GM18511 (cell line): ENCODE measurements at regions not wholly inside any gene's neighbourhood (a gene's known extent, or its start where the extent isn't known, plus 50 kb on each side); places are given as distances from the start of the nearest gene placed in this dataset.
"Not testable (repeated sequence)": the region's sequence is repeated elsewhere in the genome, so short reads cannot be mapped to it uniquely, and the experiment has no call there.

Source experiments
- ATAC-seq: cut with Tn5 transposase; IDR thresholded peaks from one replicate; pipeline ENCODE4 v1.9.1; 2021; ENCODE audit warnings: mild to moderate bottlenecking, moderate library complexity; ENCODE audit not compliant: unreplicated experiment

DNA sequence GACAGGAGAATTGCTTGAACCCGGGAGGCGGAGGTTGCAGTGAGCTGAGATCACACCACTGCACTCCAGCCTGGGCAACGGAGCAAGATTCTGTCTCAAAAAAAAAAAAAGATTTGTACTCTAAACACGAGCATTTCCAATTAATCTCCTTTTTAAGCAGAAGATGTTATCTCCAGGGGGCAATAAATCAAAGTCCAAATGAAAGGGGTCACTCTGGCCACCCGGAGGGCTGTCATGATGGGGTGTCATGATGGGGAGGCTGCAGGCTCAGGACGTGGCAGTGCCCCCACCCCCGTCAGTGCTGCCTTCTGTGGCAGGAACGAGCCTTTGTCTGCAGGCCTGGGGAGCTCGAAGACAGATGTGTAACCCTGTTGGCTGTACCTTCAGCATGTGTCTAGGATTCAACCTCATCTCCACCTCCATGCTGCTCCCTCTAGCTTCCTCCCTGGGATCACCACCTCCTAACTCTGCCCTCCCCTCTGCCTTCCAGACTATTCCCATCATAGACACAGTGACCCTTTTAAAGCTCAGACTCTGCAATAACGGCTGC, 76.9 kb upstream of the YWHAQ start:
- no peak for ATAC-seq

DNA sequence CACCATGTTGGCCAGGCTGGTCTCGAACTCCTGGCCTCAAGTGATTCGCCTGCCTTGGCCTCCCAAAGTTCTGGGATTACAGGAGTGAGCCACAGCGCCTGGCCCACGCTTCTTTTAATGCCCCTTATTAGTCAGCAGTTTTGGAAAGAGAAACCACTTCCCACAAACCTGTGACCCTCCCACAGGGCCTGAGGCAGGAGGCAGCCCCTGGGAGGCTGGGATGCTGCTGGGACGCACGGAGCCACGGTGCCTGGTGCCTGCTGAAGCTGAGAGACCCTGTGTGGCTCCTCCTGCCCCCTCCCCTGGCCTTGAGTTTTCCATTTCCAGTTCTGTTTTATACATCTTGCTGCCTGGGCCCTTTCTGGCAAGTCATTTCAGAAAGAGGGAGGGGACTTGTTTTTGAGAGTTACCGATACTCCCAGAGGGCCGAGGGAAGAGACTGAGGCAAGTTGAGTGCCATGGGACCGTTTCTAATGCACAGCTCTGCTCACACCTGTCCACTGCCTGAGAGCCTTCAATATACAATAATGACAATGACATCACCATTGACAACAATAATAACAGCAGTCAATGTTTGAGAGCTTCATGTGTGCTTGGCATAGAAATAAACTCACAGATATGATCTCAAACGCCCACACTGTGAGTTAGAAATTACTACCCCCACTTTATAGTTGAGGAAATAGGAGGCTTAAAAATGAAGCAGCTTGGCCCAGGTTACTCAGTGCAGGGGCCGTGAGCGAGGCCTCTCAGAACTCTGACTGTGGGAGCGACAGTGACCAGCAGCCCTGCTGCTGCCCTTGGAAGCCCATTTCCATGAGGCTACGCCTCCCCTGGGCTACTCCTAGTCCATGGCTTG, 78.1 kb upstream of the YWHAQ start:
- peak; percentile 46 for ATAC-seq

DNA sequence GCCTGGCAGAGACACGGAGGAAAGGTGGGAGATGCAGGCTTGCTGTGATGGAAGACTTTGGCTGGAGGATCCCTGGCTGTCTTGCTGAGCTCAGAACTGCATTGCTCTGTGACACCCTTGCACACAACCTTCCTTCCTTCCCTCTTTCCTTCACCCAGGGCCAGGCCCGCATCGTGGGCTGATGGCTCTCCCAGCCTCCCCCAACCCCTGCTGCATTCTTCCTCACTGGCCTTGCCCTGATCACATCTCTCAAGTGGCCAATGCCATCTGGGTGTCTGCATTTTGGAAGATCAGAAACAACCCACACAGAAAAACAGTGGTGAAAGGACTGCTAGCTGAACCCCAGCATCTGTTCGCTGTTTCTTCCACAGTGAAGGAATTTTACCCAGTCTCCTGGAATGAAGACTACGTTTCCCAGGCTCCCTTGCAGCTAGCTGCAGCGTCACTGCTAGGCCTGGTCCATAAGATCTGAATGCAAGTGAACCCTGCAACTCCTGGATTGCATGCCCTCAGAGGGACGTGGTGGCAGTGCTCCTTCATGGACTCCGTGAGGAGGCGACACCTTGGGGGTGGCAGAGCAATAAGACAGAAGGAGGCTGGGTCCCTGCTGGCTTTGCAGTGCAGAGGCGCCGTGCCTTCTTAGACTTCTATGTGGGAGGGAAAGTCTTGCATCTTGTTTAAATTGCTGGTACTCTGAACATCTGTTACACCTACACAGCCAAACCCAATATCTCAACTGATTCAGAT, 78.9 kb upstream of the YWHAQ start:
- ATAC-seq, result no peak

DNA sequence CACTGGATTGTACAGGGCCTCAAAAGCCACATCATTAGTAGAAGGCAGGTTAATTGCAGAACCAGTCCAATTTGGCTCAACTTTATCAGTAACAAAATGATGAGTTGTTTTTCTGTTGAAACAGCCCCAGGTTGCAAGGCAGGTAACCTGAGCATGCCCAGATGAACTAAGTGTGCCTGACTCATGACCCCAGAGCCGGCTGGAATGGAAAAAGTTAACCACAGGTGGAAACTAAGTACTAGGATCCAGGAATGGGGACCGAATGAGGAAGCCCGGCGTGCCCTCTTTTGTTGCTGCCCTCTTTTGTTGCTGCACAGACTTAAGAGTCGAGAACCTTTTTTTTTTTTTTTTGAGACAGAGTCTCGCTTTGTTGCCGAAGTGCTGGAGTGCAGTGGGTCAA, 79.5 kb upstream of the YWHAQ start:
- ATAC-seq, result no peak

DNA sequence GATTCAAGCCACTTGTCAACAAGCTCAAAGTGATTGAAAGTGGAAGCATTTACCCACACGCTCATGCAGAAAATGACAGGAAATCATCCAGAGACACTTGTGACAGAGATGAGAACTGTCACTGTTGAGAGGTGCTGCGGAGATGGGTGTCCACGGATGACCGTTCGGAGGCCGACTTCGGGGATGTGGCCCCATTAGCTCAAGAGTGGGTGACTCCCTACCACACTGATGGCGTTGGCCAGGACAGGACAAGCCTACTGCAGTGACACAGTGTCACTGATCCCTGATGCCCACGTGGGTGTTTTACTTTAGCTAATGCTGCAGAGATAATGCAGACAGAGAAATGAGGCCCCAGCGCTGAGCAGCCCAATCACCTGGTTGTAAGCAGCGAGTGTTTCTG, 81.5 kb upstream of the YWHAQ start:
- no peak for ATAC-seq

DNA sequence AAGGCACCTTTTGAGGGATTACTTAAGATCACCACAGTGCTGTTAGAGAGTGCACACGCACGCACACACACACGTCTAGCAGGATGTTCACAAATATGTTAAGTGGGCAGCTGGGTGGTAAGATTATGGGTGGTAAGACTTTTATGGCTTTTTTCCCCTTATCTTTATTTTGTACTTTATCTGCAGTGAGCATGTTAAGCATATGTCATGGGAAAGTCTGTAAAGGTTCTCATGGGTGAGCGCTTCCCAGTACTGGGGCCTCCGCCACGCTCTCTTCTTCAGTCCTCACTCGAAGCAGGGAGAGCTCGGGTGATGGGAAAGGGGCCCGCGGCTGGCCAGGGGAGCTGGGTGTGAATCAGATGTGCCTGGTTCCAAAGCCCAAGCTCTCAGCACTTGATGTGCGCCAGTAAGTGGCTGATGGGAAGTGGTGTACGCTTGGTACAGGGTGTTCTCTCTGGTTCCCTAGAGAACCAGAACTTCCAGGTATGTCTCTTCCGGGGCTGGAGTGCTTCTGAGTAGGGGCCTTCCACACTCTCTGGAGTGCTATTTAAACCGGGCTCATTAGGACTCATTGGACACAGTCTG, 83.9 kb upstream of the YWHAQ start:
- no peak for ATAC-seq

DNA sequence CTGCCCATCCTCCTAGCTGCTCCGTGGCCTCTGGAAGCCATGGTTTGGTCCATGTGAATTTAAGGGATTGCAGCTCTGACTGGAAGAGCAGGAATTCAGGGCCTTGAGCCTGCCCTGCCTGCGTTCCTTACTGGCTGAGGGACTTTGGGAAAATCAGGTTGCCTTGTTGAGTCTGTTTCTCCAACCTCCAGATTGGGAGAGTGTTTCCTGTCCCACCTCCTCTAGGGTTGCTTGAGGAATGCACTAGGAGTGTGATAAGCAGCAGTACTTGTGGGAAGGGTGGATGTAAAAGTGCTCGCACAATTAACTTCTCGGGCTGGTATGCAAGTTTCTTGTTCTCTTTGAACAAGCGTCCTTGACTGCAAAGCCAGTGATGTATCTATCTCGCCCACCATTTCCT, 84.4 kb upstream of the YWHAQ start:
- no peak for ATAC-seq

DNA sequence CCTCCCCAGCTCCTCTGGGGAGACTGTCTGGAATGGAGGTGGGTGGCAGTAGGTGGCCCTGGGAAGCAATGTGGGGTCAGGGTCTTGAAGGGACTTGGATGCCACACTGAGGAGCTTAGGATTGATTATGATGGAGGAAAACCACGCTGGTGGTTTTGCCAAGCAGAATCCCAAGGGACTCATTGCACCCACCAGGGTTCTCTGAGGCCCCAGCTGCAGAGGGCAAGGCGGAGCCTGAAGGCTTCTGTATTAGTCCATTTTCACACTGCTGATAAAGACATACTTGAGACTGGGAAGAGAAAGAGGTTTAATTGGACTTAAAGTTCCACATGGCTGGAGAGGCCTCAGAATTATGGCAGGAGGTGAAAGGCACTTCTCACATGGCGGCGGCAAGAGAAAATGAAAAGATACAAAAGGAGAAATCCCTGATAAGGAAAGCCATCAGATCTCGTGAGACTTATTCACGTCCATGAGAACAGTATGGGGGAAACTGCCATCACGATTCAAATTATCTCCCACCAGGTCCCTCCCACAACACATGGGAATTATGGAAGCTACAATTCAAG, 87.2 kb upstream of the YWHAQ start:
- ATAC-seq, result no peak

DNA sequence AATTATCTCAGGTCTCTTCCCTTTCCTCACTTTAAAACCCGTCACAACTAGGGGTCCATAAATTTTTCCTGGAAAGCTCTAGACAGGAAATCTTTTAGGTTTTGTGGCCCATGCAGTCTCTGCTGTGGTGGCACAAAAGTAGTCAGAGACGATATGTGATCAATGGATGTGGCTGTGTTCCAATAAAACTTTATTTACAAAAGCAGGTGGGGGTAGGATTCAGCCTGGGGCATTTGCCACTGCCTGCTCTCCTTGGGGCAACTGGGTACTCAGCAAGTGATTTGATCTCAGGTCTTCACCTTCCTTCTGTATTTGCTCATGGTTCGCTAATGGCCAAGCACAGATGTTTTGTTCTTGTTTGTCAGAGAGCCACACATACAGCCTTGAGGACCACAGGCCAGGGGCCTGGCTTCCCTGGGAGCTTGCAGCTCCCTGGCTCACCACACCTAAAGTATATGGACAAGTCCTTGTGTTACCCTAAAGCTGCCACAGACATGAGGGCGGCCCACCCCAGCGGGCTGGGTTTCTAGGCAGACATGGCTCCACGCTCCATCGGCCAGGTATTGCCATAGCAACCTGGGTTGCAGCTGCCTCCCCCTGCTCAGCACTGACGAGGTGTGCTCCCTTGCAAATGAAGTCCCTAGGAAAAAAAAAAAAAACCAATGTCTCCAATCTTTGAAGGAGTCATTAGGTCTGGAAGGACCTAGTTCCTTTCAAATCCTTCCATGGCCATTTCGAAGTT, 89.7 kb upstream of the YWHAQ start:
- no peak for ATAC-seq

DNA sequence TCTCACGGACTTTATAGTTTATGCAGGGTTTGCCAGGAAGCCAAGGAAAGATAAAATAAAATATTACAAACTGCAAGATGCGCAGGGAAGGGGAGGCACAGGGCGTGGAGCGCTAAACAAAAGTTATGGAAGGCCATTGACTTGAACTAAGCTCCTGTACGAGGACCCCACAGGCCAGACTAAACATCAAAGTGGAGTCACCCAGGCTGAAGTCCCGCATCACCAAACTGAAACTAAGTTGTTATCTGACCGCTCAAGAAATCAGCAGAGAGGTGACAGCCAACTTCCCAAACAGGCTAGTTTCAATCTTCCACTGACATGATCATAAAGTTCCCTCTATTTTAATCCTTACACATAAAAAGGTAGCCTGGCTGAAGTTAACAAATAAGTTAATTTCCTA, 90.5 kb upstream of the YWHAQ start:
- no peak for ATAC-seq

DNA sequence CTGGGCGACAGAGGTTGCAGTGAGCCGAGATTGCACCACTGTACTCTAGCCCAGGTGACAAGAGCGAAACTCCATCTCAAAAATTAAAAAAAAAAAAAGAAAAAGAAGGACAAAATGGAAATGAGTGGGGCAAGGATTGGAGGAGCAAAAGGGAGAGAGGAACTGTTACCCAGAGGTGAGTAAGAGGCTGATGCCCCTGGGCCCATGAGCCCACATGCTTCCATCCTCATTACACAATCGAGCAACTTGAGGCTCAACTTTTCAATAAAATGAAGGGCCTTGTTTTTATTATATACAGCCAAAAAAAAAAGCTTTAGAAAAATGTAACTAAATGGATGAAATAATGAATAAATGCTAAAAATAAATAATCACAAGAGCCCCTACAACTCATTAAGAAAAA, 91.7 kb upstream of the YWHAQ start:
- no peak for ATAC-seq

DNA sequence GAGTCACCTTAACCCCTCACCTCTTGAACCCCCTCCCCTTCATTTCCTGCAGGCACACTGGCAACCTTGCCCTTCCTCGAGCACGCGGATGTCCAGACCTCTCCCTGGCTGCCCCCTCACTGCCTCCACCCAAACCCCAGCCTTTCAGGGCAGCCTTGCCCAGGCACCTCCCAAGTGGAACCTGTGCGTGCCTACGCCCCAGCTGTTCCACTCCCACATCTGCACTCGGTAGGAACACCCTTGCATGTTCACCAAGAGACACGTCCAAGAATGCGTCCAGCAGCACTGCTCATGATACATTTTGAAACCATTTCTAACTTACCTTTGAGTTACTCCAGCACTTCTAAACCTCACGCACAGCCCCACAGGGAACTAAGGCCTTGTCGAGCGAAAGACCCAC, 93.8 kb upstream of the YWHAQ start:
- no peak for ATAC-seq

DNA sequence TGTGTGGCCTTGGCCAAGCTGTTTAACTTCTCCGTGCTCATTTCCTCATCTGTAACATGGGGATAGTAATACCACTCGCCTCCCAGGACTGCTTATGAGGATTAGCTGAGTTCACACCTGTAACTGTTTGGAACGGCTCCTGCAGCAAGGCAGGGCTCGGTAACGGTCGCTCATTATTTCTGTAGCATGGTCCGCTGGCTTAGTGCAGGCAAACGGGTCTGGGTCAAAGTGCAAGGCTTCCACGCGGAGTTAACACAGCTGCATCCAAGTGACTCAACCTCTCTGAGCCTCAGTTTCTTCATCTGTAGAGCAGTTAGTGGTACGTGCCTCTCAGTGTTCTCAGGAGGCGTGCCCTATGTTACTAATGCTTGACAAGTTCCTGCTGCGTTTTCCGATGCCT, 94.3 kb upstream of the YWHAQ start:
- no peak for ATAC-seq

DNA sequence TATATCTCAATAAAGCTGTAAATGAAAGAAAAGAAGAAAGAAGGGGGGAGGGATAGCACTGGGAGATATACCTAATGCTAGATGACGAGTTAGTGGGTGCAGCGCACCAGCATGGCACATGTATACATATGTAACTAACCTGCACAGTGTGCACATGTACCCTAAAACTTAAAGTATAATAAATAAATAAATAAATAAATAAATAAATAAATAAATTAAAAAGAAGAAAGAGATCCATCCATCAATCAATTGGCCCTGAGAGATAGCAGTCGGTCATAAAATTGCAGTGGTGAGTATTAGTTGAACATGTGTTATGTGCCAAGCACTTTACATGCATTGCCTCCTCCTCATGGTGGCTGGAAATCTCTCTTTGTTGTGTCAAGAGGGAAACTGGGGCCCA, 95.2 kb upstream of the YWHAQ start:
- ATAC-seq, result not testable (repeated sequence)

DNA sequence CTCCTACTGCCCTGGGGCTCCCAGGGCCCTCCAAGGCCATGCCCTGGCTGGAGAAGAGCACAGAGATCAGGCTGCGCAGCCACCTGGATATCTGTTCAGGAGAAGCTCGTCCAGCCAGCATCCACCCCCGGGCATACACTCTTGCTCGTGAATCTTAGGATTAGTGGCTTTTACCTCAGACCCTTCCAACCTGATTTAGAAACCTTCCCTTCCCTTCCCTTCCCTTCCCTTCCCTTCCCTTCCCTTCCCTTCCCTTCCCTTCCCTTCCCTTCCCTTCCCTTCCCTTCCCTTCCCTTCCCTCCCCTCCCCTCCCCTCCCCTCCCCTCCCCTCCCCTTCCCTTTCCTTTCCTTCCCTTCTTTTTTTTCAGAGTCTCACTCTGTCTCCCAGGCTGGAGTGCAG, 99.7 kb upstream of the YWHAQ start:
- ATAC-seq, result not testable (repeated sequence)

DNA sequence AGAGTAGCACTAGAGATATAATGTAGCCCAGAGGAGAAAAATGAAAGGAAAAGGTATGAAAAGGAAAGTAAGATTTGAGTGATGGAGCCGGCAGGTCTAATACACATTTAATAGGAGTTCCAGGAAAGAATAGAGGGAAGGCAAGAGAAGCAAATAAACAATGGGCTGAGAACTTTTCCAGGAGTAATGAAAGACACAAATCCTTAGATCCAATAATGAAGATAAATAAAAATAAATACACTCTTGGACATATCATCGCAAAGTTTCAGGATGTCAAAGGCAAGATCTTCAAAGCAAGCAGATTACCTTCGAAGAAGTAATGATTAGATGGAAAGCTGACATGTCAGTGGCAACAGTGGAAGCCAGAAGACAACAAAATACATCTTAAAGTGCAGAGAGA, 102.0 kb upstream of the YWHAQ start:
- no peak for ATAC-seq

DNA sequence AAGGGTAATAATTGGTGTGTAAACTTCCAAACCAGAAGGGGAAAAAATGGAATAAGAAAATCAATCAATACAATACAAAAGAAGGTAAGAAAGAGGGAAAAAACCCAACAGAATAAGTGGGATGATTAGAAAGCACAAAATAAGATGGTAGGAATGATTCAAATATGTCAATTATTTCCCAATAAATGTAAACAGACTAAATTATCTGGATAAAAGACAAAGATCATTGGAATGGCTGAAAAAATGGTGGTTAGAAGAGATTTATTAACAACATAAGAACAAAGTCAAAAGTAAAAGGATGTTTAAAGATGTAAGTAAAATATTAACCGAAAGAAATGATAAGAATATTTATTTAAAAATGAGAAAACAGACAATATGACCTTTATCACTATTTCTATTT, 103.5 kb upstream of the YWHAQ start:
- no peak for ATAC-seq

DNA sequence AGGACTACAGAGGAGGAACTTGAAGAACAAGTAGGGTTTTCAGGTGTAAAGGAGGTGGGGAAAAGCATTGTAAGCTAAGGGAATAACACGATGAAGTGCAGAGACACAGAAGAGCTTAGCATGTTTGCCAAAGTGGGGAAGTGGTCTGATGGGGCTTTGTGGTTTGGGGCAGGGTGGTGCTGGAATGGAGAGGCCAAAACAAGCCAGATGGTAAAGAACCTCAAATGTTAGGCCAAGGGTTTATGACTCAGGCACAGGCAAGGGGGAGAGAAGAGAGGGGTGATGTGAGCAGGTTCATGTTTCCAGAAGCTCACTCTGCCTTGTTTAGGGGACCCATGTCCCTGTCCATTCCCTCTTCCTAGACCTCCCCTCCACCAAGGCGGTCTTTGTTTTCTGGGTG, 104.5 kb upstream of the YWHAQ start:
- ATAC-seq, result no peak

DNA sequence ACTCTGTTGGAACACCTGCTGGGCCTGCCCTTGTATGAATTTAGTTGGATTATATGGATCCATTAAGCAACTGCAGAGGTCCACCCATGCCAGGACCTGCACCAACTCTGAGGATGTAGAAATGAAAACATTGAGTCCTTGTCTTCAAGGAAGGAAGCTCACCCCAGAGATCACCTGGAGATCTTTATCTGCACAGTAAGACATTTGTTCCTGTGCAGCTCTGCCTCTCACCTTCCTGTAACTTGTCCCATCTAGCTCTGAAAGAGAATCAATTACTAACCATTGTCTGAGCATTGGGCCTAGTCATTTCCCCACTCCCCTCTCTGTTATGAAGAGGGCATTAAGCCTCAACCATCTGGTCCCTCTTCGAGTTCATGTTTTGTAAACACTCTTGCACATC, 105.2 kb upstream of the YWHAQ start:
- no peak for ATAC-seq

DNA sequence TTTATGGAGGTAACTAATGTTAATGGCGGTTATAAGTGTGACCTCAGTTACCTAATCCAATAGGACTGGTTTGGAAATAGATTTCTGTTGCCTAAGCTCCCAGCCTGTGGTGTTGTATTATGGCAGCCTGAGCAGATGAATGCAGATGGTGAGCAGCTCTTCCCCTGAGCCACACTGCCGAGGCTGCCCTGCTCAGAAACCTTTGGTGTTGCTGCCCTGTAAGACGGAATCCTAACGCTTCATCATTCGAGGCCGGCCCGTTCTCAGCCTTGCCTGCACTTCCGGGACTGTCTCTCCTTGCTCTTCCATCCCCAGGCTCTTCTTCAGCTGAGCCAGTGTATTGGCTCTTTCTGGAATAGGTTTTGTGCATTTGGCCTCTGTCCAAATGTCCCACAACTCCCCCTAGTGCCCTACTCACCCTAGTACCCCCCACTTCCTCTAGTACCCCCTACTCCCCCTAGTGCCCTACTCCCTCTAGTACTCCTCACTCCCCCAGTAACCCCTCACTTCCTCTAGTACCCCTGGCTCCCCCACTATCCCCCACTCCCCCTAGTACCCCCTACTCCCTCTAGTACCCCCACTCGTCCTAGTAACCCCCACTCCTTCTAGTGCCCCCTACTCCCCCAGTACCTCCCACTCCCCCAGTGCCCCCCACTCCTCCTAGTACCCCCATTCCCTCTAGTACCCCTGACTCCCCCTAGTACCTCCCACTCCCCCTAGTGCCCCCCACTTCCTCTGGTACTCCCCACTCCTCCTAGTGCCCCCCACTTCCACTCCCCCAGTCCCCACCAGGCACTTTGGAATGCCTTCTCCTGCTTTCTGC, 106.0 kb upstream of the TAF1B start:
- ATAC-seq, result no peak
